Glomerular visceral epithelial cell (primary cell): ENCODE measurements at regions not wholly inside any gene's neighbourhood (a gene's known extent, or its start where the extent isn't known, plus 50 kb on each side); places are given as distances from the start of the nearest gene placed in this dataset.
"Not testable (repeated sequence)": the region's sequence is repeated elsewhere in the genome, so short reads cannot be mapped to it uniquely, and the experiment has no call there.

Source experiments
- DNase-seq: peaks from one replicate; pipeline ENCODE4 v3.0.0-alpha.2; 2016; ENCODE audit errors: extremely low spot score

DNA sequence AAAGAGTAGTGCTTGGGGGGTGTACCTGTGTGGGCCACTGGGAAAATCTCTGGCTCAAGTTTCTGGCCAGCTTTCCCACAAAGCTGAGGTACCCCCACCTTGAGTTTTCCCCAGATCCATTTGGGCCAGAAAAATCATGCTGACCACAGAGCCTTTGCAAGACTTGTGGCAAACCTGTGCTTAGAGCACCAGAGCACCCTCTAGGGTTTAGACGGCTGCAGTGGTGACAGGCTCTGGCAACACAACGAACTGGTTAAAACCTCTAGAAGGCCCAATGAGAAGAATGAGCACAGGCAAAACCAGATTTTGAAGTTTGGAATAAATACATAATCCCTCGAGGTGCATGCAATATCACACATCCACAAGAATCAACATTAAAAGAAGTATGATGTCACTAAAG is 290.7 kb upstream of the FOLH1 start:
- DNase-seq: no peak

- DNase-seq: no peak
Observed at GRCh38 chr11:49505231-49505630, 296.8 kb upstream of the FOLH1 start.

- peak; percentile 1 for DNase-seq
Observed at GRCh38 chr11:49526240-49526829, 317.9 kb upstream of the FOLH1 start.

DNA sequence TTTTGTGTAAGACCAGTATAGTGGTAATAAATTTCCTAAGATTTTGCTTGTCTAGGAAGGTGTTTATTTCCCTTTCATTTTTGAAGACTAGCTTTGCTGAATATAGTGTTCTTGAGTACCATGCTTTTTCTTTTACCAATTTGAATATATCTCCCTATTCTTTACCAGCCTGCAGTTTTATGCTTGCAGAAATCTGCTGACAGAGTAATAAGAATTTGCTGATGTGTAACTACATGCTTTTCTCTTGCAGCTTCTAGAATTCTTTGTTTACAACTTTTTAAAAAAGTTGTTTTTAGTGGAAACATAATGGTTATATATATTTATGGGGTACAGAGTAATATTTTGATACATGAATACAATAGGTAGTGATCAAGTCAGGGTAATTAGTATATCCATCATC is 324.8 kb upstream of the FOLH1 start:
- DNase-seq: no peak

DNA sequence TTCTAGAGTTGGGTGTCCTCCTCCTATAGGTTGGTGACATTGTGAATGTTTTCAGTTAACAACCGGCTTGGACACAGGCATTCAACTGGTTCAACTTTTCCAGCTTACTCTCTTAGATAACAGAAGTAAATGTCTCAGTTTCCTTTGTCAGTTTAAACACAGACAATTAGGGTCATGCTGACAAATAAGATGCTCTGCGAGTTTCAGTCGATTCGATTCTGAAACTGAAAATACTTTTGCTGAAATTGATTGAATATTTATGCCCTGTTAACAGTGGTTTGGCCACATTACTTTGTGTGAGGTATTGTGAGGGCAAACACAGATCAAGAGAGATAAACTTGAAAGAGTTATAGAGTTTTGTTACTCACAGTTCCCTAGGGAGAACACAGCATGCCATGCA is 330.5 kb upstream of the FOLH1 start:
- DNase-seq: not testable (repeated sequence)

DNA sequence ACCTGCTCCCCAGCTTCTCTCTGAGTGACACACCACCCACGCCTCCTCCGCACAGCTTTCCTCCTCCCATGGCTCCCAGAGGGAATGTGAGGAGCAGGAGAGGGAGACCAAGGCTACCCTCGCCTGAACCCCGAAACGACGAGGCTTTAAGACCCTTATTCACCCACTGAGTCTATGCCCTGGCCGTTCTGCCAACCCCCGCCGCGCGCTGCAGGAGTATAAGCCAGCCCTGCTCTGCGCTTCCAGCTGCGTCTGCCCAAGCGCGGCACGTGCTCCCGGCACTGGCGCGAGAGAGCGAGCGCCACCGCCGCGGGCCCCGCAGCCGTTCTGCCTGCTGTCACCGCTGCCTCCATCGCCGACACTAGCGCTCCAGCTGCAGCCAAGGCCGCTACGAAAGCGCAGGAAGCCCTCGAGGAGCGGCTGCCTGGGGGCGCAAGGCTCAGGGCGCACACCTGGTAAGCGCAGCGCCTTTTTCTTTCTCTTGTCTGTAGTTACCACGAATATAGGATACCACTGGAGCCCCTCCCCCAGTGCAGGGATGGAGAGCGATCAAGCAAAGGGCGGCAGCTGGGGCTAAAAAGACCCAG is 350.0 kb upstream of the FOLH1 start:
- not testable (repeated sequence) for DNase-seq

DNA sequence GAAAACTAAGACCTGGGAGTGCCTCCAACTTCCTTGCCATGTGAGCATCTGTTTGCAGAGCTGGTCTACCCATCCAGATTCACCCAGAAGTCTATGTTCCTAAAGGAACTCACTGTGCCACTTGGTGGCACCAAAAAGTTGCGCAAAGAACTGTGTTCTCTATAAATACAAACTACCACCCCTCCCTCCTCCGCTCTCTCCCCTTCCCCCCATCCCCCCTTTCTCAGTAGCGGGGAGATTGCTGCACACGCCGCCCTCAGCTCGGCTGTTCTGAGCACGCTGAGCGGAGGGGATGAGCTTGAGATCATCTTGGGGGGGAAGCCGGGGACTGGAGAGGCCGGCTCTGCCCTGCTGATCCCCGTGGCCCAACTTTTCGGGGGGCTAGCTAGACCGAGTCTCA is 352.2 kb upstream of the FOLH1 start:
- not testable (repeated sequence) for DNase-seq

GRCh38 chr11:49561240-49561880 is 353.0 kb upstream of the FOLH1 start:
- DNase-seq: not testable (repeated sequence)

- DNase-seq: not testable (repeated sequence)
Observed at GRCh38 chr11:49562262-49562661, 353.9 kb upstream of the FOLH1 start.

GRCh38 chr11:49579492-49579891 is 371.1 kb upstream of the FOLH1 start:
- DNase-seq: not testable (repeated sequence)

DNA sequence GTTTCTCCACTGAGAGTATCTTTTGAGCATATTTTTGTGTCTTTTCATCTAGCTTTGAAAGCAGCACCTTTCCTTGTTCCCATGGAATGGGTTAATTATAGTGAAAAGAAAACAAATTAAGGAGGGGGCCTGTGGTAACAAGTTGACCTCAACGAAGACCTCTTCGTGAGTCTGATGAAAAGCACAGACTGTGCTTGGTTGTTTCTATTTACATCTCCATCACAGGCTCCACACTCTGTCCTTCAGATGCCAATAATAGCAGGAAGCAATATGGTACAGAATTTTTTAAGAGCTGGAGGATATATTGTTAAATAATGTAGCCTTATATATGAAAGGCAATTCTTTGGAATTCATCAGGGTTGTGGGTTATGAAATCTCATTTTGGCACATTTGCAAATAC is 366.7 kb upstream of the OR4C13 start:
- not testable (repeated sequence) for DNase-seq

DNA sequence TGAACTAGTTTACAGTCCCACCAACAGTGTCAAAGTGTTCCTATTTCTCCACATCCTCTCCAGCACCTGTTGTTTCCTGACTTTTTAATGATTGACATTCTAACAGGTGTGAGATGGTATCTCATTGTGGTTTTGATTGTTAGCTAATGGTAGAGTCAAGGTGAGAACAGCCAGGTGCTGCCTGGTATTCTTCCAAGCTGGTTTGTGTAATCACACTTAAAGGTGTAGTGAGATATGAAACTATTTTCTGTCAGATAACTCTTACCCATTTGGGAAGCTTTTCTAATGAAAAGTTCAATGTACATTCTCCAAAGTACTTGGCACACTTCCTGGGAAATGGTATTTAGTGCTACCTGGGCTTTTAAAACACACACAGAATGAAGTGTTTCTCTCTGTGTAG is 343.3 kb upstream of the OR4C13 start:
- not testable (repeated sequence) for DNase-seq

- not testable (repeated sequence) for DNase-seq
Observed at GRCh38 chr11:49623872-49624271, 328.3 kb upstream of the OR4C13 start.

GRCh38 chr11:49670705-49671104 is 281.5 kb upstream of the OR4C13 start:
- DNase-seq: not testable (repeated sequence)

DNA sequence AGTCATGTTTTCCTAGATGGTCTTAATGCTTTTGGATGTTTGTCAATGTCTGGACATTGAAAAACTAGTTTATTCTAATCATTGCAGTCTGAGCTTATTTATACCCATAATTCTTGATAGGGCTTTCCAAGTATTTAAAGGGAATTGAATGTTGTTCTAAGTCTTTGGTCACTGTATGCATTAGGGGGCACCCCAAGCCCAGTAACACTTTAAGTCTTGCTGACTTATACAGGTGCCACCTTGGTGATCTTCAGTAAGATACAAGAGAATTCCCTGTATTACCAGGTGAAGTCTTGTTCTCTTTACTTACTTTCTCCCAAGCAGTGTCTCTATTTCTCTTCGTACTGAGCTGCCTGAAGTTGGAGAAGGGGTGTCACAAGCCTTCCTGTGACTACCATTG is 250.1 kb upstream of the OR4C13 start:
- not testable (repeated sequence) for DNase-seq

DNA sequence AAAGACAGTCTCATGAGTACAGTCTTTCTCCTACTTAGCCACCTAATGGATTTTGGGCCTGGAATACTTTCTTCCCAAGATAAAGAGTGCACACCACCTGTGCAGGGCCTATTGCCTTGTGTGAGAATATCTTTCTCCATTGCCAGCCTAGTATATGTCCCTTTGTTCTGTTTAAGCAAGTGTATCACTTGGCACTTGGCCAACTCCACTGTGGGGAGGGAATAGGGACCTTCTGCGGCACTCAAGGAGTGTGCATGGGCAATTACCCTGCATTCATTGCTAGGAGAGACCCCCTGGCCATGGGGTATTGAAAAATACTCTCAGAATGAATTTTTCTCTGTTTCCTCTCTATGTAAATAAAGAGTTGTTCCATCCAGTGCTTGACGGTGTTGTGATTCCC is 201.7 kb upstream of the OR4C13 start:
- not testable (repeated sequence) for DNase-seq

DNA sequence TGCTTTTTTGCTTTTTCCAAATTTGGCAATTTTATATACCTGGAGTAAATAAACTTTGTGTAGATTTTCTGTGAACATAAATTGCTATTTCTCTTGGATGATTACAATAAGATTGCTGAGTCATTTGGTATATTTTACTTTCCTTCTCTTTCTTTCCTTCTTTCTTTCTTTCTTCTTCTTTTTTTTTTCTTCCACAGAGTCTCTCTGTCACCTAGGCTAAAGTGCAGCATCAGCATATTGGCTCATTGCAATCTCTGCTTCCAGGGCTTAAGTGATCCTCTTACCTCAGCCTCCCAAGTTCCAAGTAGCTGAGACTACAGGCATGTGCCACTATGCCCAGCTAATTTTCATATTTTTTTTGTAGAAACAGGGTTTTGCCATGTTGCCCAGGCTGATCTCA is 201.2 kb upstream of the OR4C13 start:
- DNase-seq: not testable (repeated sequence)

DNA sequence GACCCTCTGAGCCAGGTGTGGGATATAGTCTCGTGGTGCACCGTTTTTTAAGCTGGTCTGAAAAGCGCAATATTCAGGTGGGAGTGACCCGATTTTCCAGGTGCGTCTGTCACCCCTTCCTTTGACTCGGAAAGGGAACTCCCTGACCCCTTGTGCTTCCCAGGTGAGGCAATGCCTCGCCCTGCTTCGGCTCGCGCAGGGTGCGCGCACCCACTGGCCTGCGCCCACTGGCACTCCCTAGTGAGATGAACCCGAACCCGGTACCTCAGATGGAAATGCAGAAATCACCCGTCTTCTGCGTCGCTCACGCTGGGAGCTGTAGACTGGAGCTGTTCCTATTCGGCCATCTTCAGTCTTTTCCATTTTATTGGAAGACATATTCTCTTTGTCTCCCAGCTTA is 171.4 kb upstream of the OR4C13 start:
- DNase-seq: not testable (repeated sequence)

DNA sequence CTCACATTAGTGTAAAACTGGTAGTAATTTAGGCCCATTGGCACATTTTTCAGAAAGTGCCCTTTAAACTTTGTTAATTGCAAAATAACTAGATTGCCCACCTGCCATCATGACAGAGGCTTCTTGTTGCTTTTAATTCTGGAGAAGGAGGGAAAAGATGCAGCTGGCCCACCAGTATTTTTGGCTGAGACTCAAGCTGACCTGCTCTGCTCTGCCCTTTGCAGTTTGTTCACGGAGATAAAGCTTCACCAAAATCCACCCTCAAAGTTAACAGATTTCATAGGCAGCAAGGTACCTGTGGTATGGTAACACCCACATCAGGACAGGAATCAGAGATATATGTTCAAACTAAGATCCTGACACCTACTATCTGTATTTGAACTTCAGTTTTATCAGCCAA is 170.2 kb upstream of the OR4C13 start:
- not testable (repeated sequence) for DNase-seq

- not testable (repeated sequence) for DNase-seq
Observed at GRCh38 chr11:49783841-49784240, 168.3 kb upstream of the OR4C13 start.

DNA sequence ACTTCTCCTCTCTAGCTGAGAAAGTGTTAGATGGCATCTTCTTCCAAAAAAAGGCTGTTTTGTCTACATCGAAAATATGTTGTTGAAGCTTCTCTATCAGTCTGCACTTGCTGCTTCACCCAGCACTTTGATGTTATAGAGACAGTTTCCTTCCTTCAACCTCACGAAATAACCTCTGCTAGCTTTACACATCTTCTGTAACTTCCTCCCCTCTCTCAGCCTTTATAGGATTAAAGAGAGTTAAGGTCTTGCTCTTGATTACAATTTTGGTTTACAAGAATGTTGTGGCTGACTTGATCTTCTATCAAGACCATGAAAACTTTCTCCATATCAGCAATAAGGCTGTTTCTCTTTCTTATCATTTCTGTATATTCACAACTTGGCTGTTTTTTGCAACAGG is 162.4 kb upstream of the OR4C13 start:
- not testable (repeated sequence) for DNase-seq

- not testable (repeated sequence) for DNase-seq
Observed at GRCh38 chr11:49798206-49798837, 153.9 kb upstream of the OR4C13 start.
